IMR-90 (cell line): ENCODE measurements at regions not wholly inside any gene's neighbourhood (a gene's known extent, or its start where the extent isn't known, plus 50 kb on each side); places are given as distances from the start of the nearest gene placed in this dataset.

Experiments used
- ATAC-seq: fragments of 200-7000 bp; cut with Tn5 transposase; 2 replicates; pipeline ENCODE4 v1.9.1; 2020; ENCODE audit warnings: low read depth, mild to moderate bottlenecking, moderate library complexity
- BruUV-seq: library from RNA; stranded (reverse); fragments of 400-500 nt; replicated peaks from 2 replicates; lab custom pipeline; 2021; lab: Mats Ljungman, UMichigan
- CTCF ChIA-PET: fragments of 300-600 bp; formaldehyde crosslinking; extraction: SDS; loops from one replicate; lab custom pipeline; 2021; ENCODE audit warnings: antibody characterized with exemption; lab: Yijun Ruan, JAX
- POLR2A ChIA-PET: fragments of 300-600 bp; sonication (Branson Sonifier 250); formaldehyde crosslinking; loops from one replicate; lab custom pipeline; 2022; ENCODE audit warnings: antibody characterized with exemption; ENCODE audit not compliant: unreplicated experiment; lab: Charles Lee
- DNase-seq: peaks from one replicate; pipeline ENCODE4 v3.0.0; 2013
- H2AFZ ChIP-seq: replicated peaks from 2 replicates; pipeline ENCODE3; 2013; ENCODE audit warnings: low read length, mild to moderate bottlenecking; ENCODE audit not compliant: poor library complexity
- H2AK5ac ChIP-seq: 2 replicates; pipeline ENCODE4 v1.6.1; 2013; ENCODE audit warnings: low read depth, low read length, inconsistent platforms
- H2AK9ac ChIP-seq: replicated peaks from 2 replicates; pipeline ENCODE3; 2013; ENCODE audit warnings: mild to moderate bottlenecking, low read depth, low read length, moderate library complexity; ENCODE audit not compliant: poor library complexity
- H2BK120ac ChIP-seq: 2 replicates; pipeline ENCODE4 v1.6.1; 2013; ENCODE audit warnings: low read depth, low read length, inconsistent platforms
- H2BK15ac ChIP-seq: 3 replicates; pipeline ENCODE4 v1.6.1; 2013; ENCODE audit warnings: low read depth, low read length, inconsistent platforms
- H2BK20ac ChIP-seq: 2 replicates; pipeline ENCODE4 v1.6.1; 2013; ENCODE audit warnings: low read depth, mild to moderate bottlenecking, inconsistent platforms, low read length, moderate library complexity
- H2BK5ac ChIP-seq: 2 replicates; pipeline ENCODE4 v1.6.1; 2013; ENCODE audit warnings: mild to moderate bottlenecking, low read depth, low read length, inconsistent platforms; ENCODE audit not compliant: poor library complexity, severe bottlenecking
- H3K14ac ChIP-seq: replicated peaks from 2 replicates; pipeline ENCODE4 v1.6.1; 2013; ENCODE audit warnings: low read depth, low read length, inconsistent platforms
- H3K18ac ChIP-seq: 2 replicates; pipeline ENCODE4 v1.6.1; 2013; ENCODE audit warnings: low read depth, low read length, control low read depth
- H3K23ac ChIP-seq: 2 replicates; pipeline ENCODE4 v1.6.1; 2013; ENCODE audit warnings: low read depth, low read length, inconsistent platforms
- H3K27ac ChIP-seq: 2 replicates; pipeline ENCODE4 v1.5.1; 2013; ENCODE audit warnings: mild to moderate bottlenecking, control low read depth, low read length; ENCODE audit not compliant: insufficient read depth
- H3K27me3 ChIP-seq: 2 replicates; pipeline ENCODE4 v1.6.1; 2013; ENCODE audit warnings: low read length; ENCODE audit not compliant: control insufficient read depth, insufficient read depth
- H3K36me3 ChIP-seq: 2 replicates; pipeline ENCODE4 v1.6.1; 2013; ENCODE audit warnings: low read length, mixed read lengths; ENCODE audit not compliant: control insufficient read depth, insufficient read depth
- H3K4ac ChIP-seq: 2 replicates; pipeline ENCODE4 v1.6.1; 2013; ENCODE audit warnings: low read depth, low read length, inconsistent platforms
- H3K4me1 ChIP-seq: 2 replicates; pipeline ENCODE4 v1.6.1; 2013; ENCODE audit warnings: low read length, mixed read lengths; ENCODE audit not compliant: control insufficient read depth, insufficient read depth
- H3K4me2 ChIP-seq: 2 replicates; pipeline ENCODE4 v1.6.1; 2013; ENCODE audit warnings: low read depth, mild to moderate bottlenecking, control low read depth, low read length, moderate library complexity
- H3K4me3 ChIP-seq: 2 replicates; pipeline ENCODE4 v1.5.1; 2013; ENCODE audit warnings: low read depth, mild to moderate bottlenecking, control low read depth, low read length, moderate library complexity; ENCODE audit not compliant: insufficient read depth
- H3K56ac ChIP-seq: 2 replicates; pipeline ENCODE4 v1.6.1; 2013; ENCODE audit warnings: low read length, inconsistent platforms; ENCODE audit not compliant: insufficient read depth; ENCODE audit errors: extremely low read depth
- H3K79me1 ChIP-seq, 2 experiments: 2 replicates each; pipeline ENCODE4 v1.6.1; 2013; ENCODE audit warnings: low read length in 2 of 2, inconsistent platforms in 1 of 2, low read depth in 1 of 2
- H3K9ac ChIP-seq: 2 replicates; pipeline ENCODE4 v1.6.1; 2013; ENCODE audit warnings: low read depth, low read length, control low read depth
- H3K9me1 ChIP-seq: 2 replicates; pipeline ENCODE4 v1.6.1; 2013; ENCODE audit warnings: low read length, inconsistent platforms; ENCODE audit not compliant: insufficient read depth
- H3K9me3 ChIP-seq: 2 replicates; pipeline ENCODE4 v1.6.1; 2013; ENCODE audit warnings: low read length; ENCODE audit not compliant: control insufficient read depth, insufficient read depth
- H4K20me1 ChIP-seq: 2 replicates; pipeline ENCODE4 v1.6.1; 2013; ENCODE audit warnings: low read length, inconsistent platforms; ENCODE audit not compliant: insufficient read depth
- H4K5ac ChIP-seq: 2 replicates; pipeline ENCODE4 v1.6.1; 2013; ENCODE audit warnings: mild to moderate bottlenecking, low read depth, low read length, control low read depth
- H4K8ac ChIP-seq, 2 experiments: 2 replicates each; pipeline ENCODE4 v1.6.1; 2013; ENCODE audit warnings: low read depth in 2 of 2, low read length in 2 of 2, control low read depth in 1 of 2, inconsistent platforms in 1 of 2
- H4K91ac ChIP-seq: 2 replicates; pipeline ENCODE4 v1.6.1; 2013; ENCODE audit warnings: low read depth, low read length, inconsistent platforms; ENCODE audit not compliant: insufficient read depth
- BHLHE40 ChIP-seq: fragments of 150-350 bp; IDR thresholded peaks from 2 replicates; pipeline ENCODE4 v1.6.1; 2016; ENCODE audit warnings: mild to moderate bottlenecking, low read depth, low read length
- CEBPB ChIP-seq: IDR thresholded peaks from 2 replicates; pipeline ENCODE4 v1.6.1; 2012; ENCODE audit warnings: low read depth, low read length, improper control_type of control experiment
- MAFK ChIP-seq: IDR thresholded peaks from 2 replicates; pipeline ENCODE4 v1.6.1; 2012; ENCODE audit warnings: low read depth, low read length, improper control_type of control experiment
- RCOR1 ChIP-seq: IDR thresholded peaks from 2 replicates; pipeline ENCODE4 v1.6.1; 2012; ENCODE audit warnings: mild to moderate bottlenecking, low read length, improper control_type of control experiment; ENCODE audit not compliant: insufficient replicate concordance
- dilution Hi-C: fragments of 300-500 bp; cut with HindIII; formaldehyde crosslinking; loops from one replicate; pipeline ENCODE4 v1.14.3; 2018; ENCODE audit warnings: low sequenced_read_pairs; ENCODE audit not compliant: unreplicated experiment
- in situ Hi-C: fragments of 300-500 bp; cut with MboI; formaldehyde crosslinking; loops from 3 replicates; pipeline ENCODE4 v1.14.3; 2019; ENCODE audit warnings: low sequenced_read_pairs, inconsistent platforms, mixed read lengths
- intact Hi-C: fragments of 100-400 bp; cut with micrococcal nuclease; formaldehyde crosslinking; loops from 2 replicates; pipeline ENCODE4 v1.10.0; 2022

- H3K14ac ChIP-seq = no peak overlapping the region
- H3K36me3 ChIP-seq = no peaks in the 10 kb centered on the region
- no peaks in the 10 kb centered on the region for H3K79me1 ChIP-seq
- intact Hi-C loops (no loop called here), in situ Hi-C loops (no loop called here), dilution Hi-C loops (no loop called here)
- H2BK20ac ChIP-seq = no peak overlapping the region
- no peak overlapping the region for H2BK5ac ChIP-seq
- H4K5ac ChIP-seq = no peak overlapping the region
- no peak overlapping the region for H3K4me3 ChIP-seq
- H2BK120ac ChIP-seq = no peak overlapping the region
- peaks cover 4% of the 10 kb centered on the region; the same call in 1 of the 2 replicates for H3K27me3 ChIP-seq
- TF ChIP-seq CEBPB (no peak), BHLHE40 (no peak), RCOR1 (no peak), MAFK (no peak)
- no peak overlapping the region for H2AK5ac ChIP-seq
- H2AFZ ChIP-seq = no peak overlapping the region
- H3K4ac ChIP-seq = no peak overlapping the region
- H3K27ac ChIP-seq = no peak overlapping the region
- H4K20me1 ChIP-seq = no peaks in the 10 kb centered on the region
- no peaks in the 10 kb centered on the region for H3K9me1 ChIP-seq
- H3K9ac ChIP-seq = no peak overlapping the region
- H3K23ac ChIP-seq = no peak overlapping the region
- no peak overlapping the region for H2BK15ac ChIP-seq
- no peak overlapping the region for H2AK9ac ChIP-seq
- DNase-seq = peak; percentile 4
- H4K8ac ChIP-seq = no peak overlapping the region
- ATAC-seq = no peak
- no peak overlapping the region for H3K4me2 ChIP-seq
- H4K91ac ChIP-seq = no peak overlapping the region
- no peak overlapping the region for H3K56ac ChIP-seq
- POLR2A ChIA-PET = no interaction called here
- CTCF ChIA-PET = no interaction called here
- no TSS peak for BruUV-seq
- H3K4me1 ChIP-seq = no peaks in the 10 kb centered on the region
- no peaks in the 10 kb centered on the region for H3K9me3 ChIP-seq
- H3K18ac ChIP-seq = no peak overlapping the region
These were observed 456.1 kb upstream of the IL12A start for GRCh38 chr3:159532577-159532976.
